ENCODE measurements at regions not wholly inside any gene's neighbourhood (a gene's known extent, or its start where the extent isn't known, plus 50 kb on each side); places are given as distances from the start of the nearest gene placed in this dataset.
A peak's percentile ranks its signal among the peaks of the same experiment; 100 is the strongest.

DNA sequence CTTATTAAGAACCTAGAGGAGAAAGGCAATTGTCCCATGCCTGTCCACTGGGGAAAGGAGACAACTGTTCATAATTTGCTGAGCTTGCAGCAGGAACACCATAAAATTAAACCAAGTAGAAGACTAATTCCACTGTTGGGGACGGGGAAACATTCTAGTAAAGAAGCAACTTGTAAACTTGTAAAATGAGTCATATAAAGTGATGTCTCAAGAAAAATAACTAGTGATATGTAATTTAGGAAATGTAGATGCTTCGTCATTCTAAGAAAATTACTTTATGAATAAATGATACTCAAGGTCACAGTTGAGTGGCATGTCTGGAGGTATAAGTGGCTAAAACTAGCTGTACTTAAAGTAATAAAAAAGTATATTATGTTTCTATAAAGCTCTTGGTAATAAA is 121.2 kb upstream of the MID1 start:
- Histone ChIP-seq H3K79me2 (ENCODE audit: control insufficient read depth in 1 of 2, insufficient read depth in 2 of 2, low read length in 2 of 2) (no peaks in the 10 kb centered on the region), H3K27me3 (replicated peaks in 1 of 4; ENCODE audit: control insufficient read depth in 3 of 4, extremely low read depth in 1 of 4, insufficient read depth in 3 of 4, low read length in 3 of 4) (no peaks in the 10 kb centered on the region), H3K56ac (replicated peaks; ENCODE audit: insufficient read length, low read depth, low read length) (no peak overlapping the region), H3K27ac (ENCODE audit: low read depth, low read length) (no peak overlapping the region), H4K8ac (ENCODE audit: extremely low read depth, insufficient read depth, low read length) (no peak overlapping the region), H2BK20ac (ENCODE audit: low read length) (no peak overlapping the region), H2BK5ac (ENCODE audit: low read depth, low read length) (no peak overlapping the region), H3K4ac (replicated peaks; ENCODE audit: insufficient read length, low read depth, low read length) (no peak overlapping the region), H2BK120ac (replicated peaks; ENCODE audit: low read depth, low read length) (no peak overlapping the region), H2BK15ac (ENCODE audit: low read length) (no peak overlapping the region), H3K23ac (ENCODE audit: insufficient read length) (no peak overlapping the region), H4K5ac (ENCODE audit: insufficient read length, low read depth, low read length) (no peak overlapping the region), H3K4me3 (ENCODE audit: extremely low read depth in 1 of 4, insufficient read depth in 2 of 4, low read depth in 3 of 4, low read length in 4 of 4) (no peak overlapping the region), H3K36me3 (ENCODE audit: control insufficient read depth in 2 of 4, insufficient read depth in 4 of 4, low read length in 3 of 4) (no peaks in the 10 kb centered on the region), H3K23me2 (ENCODE audit: low read depth, low read length) (no peaks in the 10 kb centered on the region), H3K4me2 (ENCODE audit: insufficient read depth in 1 of 2, low read depth in 2 of 2, low read length in 2 of 2) (no peak overlapping the region), H2AK5ac (ENCODE audit: low read depth, low read length) (no peak overlapping the region), H3K9ac (replicated peaks in 1 of 4; ENCODE audit: extremely low read depth in 1 of 4, low read depth in 3 of 4, low read length in 3 of 4) (no peak overlapping the region), H3K79me1 (ENCODE audit: low read depth, low read length) (no peaks in the 10 kb centered on the region), H3K14ac (ENCODE audit: insufficient read length) (no peak overlapping the region), H2AFZ (ENCODE audit: low read length) (no peak overlapping the region), H4K20me1 (replicated peaks in 1 of 2; ENCODE audit: control insufficient read depth in 1 of 2, insufficient read depth in 2 of 2, low read length in 2 of 2) (no peaks in the 10 kb centered on the region), H3K4me1 (replicated peaks in 1 of 4; ENCODE audit: control insufficient read depth in 3 of 4, insufficient read depth in 4 of 4, low read length in 3 of 4) (peaks cover 0 to 12% (median 4%) of the 10 kb centered on the region in 4 experiments; a peak in 4 of 7 replicates), H2BK12ac (ENCODE audit: low read depth, low read length) (no peak overlapping the region), H4K91ac (replicated peaks; ENCODE audit: insufficient read length, low read length) (no peak overlapping the region), H3K9me3 (ENCODE audit: insufficient read depth in 2 of 2, low read depth in 1 of 2, low read length in 1 of 2) (no peaks in the 10 kb centered on the region), H3K18ac (ENCODE audit: extremely low read depth, low read length) (no peak overlapping the region)
- ChIA-PET POLR2A (ENCODE audit: partially characterized antibody) (no interaction called here), CTCF (ENCODE audit: partially characterized antibody) (interaction anchor here (0.5 to 1.0 kb wide), 2 partner anchors 10 to 551 kb away, joined by 3 to 4 read pairs; no protein-coding TSS in a partner anchor)
- DNase-seq (ENCODE audit: low read depth in 1 of 2, low spot score in 2 of 2), result no peak
- TF ChIP-seq ZNF274 (IDR thresholded peaks at IDR 0.05; ENCODE audit: borderline replicate concordance, extremely low read depth, low read length) (no peak), MAFK (IDR thresholded peaks at IDR 0.05; ENCODE audit: low read depth, low read length) (0 out of 2 replicates have a peak, but pooled peaks have one; percentile 8), SIX5 (IDR thresholded peaks at IDR 0.05; ENCODE audit: low read depth, low read length) (no peak), TEAD4 (IDR thresholded peaks at IDR 0.05; ENCODE audit: low read depth, low read length) (no peak), TAF7 (optimal IDR thresholded peaks at IDR 0.05; ENCODE audit: borderline replicate concordance, low read depth, low read length) (no peak), SAP30 (IDR thresholded peaks at IDR 0.05; ENCODE audit: insufficient read depth, insufficient replicate concordance, low read length) (no peak)
- 96% methylated on average over 2 of the region's 2 CpGs; no CpG with 5 or more reads in 1 of the 2 experiments for whole genome bisulfite sequencing, 2 experiments (ENCODE audit: extremely low coverage in 1 of 2, insufficient coverage in 1 of 2, insufficient read length in 1 of 2, insufficient replicate concordance in 2 of 2, low coverage in 1 of 2, low lambda C conversion rate in 2 of 2, missing lambda C conversion rate in 1 of 2)
- no peak for FAIRE-seq
